GM12872 (cell line): ENCODE measurements at regions not wholly inside any gene's neighbourhood (a gene's known extent, or its start where the extent isn't known, plus 50 kb on each side); places are given as distances from the start of the nearest gene placed in this dataset.

Source experiments
- CTCF ChIP-seq: IDR thresholded peaks from 3 replicates; pipeline ENCODE4 v1.5.1; 2011; ENCODE audit warnings: low read depth, mild to moderate bottlenecking, low read length, moderate library complexity; ENCODE audit not compliant: insufficient read depth

- TF ChIP-seq CTCF = no peak
Observed at GRCh38 chr9:90057361-90057760, 452.5 kb downstream of the GADD45G start.

GRCh38 chr9:90058182-90058763 is 453.5 kb downstream of the GADD45G start:
- TF ChIP-seq CTCF = no peak

- no peak for TF ChIP-seq CTCF
Observed at GRCh38 chr9:90059436-90059835, 454.6 kb downstream of the GADD45G start.

GRCh38 chr9:90060256-90060655 is 455.4 kb downstream of the GADD45G start:
- no peak for TF ChIP-seq CTCF

GRCh38 chr9:90061187-90061586 is 456.4 kb downstream of the GADD45G start:
- no peak for TF ChIP-seq CTCF

GRCh38 chr9:90062982-90063381 is 458.2 kb downstream of the GADD45G start:
- TF ChIP-seq CTCF = no peak

GRCh38 chr9:90064248-90064647 is 459.4 kb downstream of the GADD45G start:
- no peak for TF ChIP-seq CTCF
